ENCODE measurements at regions not wholly inside any gene's neighbourhood (a gene's known extent, or its start where the extent isn't known, plus 50 kb on each side); places are given as distances from the start of the nearest gene placed in this dataset.

- TF ChIP-seq CTCF (IDR thresholded peaks at IDR 0.05) (no peak), POLR2A (IDR thresholded peaks at IDR 0.05) (no peak)
These were observed 792.8 kb downstream of the ADGRL2 start for GRCh38 chr1:82593561-82593960.
